Ovary (tissue), 3 donors: ENCODE measurements at regions not wholly inside any gene's neighbourhood (a gene's known extent, or its start where the extent isn't known, plus 50 kb on each side); places are given as distances from the start of the nearest gene placed in this dataset.

ENCODE experiments used
- EP300 ChIP-seq: sonication (generic); formaldehyde crosslinking; IDR thresholded peaks from one replicate; pipeline ENCODE4 v1.6.1; 2017; ENCODE audit warnings: antibody characterized with exemption
- TF ChIP-seq, protein P1 (sequence below), 3 donors: fragments of 450-650 bp in 2 of 3; fragments of 200-600 bp in 1 of 3; IDR thresholded peaks; one replicate each; pipeline versions ENCODE4 v1.5.1 to v1.8.0; 2016 to 2022; ENCODE audit warnings: antibody characterized with exemption in 3 of 3, mild to moderate bottlenecking in 1 of 3
- donor health status: DM: no; HTN: no; CAD: no.

DNA sequence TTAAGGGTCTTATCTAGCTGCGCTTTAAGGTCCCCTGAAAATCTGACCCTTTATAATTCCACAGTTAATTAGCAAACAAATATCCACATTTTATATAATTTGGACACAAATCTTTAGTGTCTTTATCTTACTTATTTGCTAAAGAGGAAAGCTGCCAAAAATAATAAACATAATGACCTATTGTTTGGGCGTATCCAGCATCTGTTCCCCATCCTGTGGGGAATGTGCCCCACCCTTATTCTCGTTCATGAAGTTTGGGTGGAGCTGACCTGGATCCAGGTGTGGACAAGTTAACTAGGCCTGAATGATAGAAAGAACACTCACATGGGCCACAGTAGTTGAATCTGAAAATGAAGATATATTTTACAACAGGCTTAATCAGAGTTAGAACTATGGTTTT, 218.3 kb downstream of the CRPPA start:
- TF ChIP-seq, protein P1, sequence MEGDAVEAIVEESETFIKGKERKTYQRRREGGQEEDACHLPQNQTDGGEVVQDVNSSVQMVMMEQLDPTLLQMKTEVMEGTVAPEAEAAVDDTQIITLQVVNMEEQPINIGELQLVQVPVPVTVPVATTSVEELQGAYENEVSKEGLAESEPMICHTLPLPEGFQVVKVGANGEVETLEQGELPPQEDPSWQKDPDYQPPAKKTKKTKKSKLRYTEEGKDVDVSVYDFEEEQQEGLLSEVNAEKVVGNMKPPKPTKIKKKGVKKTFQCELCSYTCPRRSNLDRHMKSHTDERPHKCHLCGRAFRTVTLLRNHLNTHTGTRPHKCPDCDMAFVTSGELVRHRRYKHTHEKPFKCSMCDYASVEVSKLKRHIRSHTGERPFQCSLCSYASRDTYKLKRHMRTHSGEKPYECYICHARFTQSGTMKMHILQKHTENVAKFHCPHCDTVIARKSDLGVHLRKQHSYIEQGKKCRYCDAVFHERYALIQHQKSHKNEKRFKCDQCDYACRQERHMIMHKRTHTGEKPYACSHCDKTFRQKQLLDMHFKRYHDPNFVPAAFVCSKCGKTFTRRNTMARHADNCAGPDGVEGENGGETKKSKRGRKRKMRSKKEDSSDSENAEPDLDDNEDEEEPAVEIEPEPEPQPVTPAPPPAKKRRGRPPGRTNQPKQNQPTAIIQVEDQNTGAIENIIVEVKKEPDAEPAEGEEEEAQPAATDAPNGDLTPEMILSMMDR (IDR thresholded peaks at IDR 0.05), result no peak
- no peak for TF ChIP-seq EP300
